ENCODE measurements at regions not wholly inside any gene's neighbourhood (a gene's known extent, or its start where the extent isn't known, plus 50 kb on each side); places are given as distances from the start of the nearest gene placed in this dataset.

DNA sequence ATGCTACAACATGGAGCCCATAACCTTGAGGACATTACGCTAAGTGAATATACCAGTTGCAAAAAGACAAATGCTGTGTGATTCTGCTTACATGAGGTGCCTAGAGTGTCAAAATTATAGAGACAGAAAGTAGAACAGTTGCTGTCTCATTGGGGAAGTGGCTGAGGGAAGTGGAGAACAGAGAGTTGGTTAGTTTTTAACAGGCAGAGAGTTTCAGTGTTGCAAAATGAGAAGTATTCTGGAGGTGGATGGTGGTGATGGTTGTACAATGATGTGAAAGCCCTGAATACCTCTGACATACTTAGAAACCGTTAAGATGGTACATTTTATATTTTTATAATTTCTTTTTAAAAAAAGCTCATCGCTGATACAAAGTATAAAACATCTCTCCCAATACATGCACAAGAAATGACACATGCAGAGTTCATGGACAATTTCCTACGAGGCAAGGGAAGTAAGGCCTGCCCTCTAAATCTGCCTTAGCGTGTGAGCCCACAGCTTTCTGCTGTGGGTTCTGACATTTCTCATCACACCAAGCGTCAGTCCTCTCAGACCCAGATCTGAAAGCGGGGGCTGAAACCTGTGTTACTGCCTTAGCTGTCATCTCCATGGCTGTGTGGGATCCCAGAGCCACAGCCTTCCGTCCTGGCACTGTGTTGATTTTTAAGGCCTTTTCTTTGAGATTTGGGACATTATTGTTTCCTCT is 126.0 kb downstream of the RNASET2 start:
- H3K9ac ChIP-seq (ENCODE audit: low read depth, low read length): no peak overlapping the region
- no peaks in the 10 kb centered on the region for H3K9me3 ChIP-seq (ENCODE audit: control insufficient read depth, insufficient read depth, low read length)
- no peaks in the 10 kb centered on the region for H3K4me1 ChIP-seq (ENCODE audit: insufficient read depth, low read length)
- H3K36me3 ChIP-seq (ENCODE audit: insufficient read depth, low read length): no peaks in the 10 kb centered on the region

DNA sequence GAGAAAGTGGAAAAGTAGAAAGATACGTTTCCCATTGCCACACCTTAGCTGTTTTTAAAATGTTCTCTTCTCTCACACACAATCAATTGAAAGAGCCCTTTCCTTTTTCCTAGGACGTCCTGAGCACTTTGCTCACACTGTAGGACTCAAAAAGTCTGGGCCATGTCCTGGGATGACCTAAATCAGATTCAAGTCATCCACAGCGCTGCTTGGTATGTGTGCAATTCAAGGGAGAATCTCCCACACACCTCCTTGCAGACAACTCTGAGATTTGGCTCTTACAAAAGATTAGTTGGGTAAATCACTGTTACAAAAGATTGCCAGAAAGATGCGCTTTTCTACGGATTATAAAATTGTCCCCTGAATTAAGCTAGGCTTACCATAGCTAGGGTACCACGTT is 130.1 kb downstream of the RNASET2 start:
- H3K4me1 ChIP-seq (ENCODE audit: insufficient read depth, low read length): no peaks in the 10 kb centered on the region
- no peaks in the 10 kb centered on the region for H3K36me3 ChIP-seq (ENCODE audit: insufficient read depth, low read length)
- no peaks in the 10 kb centered on the region for H3K9me3 ChIP-seq (ENCODE audit: control insufficient read depth, insufficient read depth, low read length)
- no peak overlapping the region for H3K9ac ChIP-seq (ENCODE audit: low read depth, low read length)

DNA sequence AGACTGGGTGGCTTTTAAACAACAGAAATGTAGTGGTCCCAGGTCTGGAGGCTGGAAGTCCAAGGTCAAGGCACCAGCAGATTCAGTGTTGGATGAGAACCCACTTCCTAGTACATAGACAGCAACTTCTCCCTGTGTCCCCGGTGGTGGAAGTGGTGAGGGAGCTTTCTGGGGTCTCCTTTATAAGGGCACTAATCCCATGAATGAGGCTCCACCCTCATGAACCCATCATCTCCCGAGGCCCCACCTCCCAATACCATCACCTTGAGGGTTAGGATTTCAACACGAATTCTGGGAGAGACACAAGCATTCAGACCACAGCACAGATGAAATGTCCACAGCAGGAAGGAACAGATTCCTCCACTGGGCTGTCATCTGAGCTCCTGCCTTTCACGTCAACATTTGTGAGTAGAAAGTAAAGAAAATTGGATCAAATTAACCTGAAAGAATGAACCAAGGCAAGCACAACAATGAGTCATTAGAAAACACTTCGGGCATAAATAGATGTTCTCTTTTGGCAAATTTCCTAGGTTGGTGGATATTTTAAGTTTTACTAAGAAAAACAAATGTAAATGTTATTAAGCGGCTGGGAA is 130.7 kb downstream of the RNASET2 start:
- Histone ChIP-seq H3K36me3 (ENCODE audit: insufficient read depth, low read length) (no peaks in the 10 kb centered on the region), H3K9me3 (ENCODE audit: control insufficient read depth, insufficient read depth, low read length) (no peaks in the 10 kb centered on the region), H3K9ac (ENCODE audit: low read depth, low read length) (no peak overlapping the region), H3K4me1 (ENCODE audit: insufficient read depth, low read length) (no peaks in the 10 kb centered on the region)

DNA sequence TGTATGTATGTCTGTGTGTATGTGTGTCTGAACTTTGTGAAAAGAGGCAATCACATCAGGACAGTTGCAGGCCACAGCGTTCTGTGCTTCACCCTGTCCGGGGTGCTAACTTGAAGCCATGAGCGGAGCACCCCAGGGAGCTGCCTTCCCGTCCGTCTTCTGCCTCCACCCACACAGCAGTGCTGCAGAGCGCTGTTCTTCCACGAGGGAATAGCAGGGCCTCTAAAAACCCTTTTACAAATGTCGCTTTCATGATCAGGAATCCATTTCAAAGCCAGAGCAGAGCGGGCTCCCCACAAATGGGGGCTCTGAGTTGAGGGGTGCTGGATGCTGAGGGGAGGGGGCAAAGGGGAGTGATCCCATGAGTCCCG is 131.5 kb downstream of the RNASET2 start:
- Histone ChIP-seq H3K4me1 (ENCODE audit: insufficient read depth, low read length) (no peaks in the 10 kb centered on the region), H3K9ac (ENCODE audit: low read depth, low read length) (no peak overlapping the region), H3K36me3 (ENCODE audit: insufficient read depth, low read length) (no peaks in the 10 kb centered on the region), H3K9me3 (ENCODE audit: control insufficient read depth, insufficient read depth, low read length) (no peaks in the 10 kb centered on the region)

DNA sequence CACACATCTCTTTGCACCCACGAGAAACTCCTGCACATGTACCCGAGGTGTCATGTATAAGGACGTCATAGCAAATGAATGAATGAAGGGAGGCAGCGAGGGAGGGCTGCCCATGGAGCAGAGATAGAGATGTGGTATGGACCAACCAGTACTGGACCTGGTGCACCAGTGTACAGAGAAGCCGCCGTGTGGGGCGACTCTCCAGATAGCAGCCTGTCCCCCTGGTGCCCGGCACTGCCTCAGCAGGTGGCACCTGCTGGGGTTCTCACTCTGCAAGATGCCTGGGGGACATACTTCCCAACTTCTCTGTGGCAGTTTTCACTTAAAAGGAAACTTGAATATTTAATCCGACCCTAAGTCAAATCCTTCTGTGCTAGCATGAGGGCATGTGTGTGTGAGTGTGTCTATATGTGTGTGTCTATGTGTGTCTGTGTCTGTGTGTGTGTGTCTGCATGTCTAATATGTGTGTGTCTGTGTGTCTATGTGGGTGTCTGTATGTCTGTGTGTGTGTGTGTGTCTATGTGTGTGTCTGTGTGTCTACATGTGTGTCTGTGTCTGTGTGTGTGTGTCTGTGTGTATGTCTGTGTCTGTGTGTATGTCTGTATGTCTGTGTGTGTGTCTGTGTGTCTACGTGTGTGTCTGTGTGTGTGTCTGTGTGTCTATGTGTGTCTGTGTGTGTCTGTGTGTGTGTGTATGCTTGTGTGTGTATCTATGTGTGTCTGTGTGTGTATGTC is 132.0 kb downstream of the RNASET2 start:
- H3K4me1 ChIP-seq (ENCODE audit: insufficient read depth, low read length): no peaks in the 10 kb centered on the region
- no peaks in the 10 kb centered on the region for H3K9me3 ChIP-seq (ENCODE audit: control insufficient read depth, insufficient read depth, low read length)
- H3K36me3 ChIP-seq (ENCODE audit: insufficient read depth, low read length): no peaks in the 10 kb centered on the region
- H3K9ac ChIP-seq (ENCODE audit: low read depth, low read length): no peak overlapping the region

DNA sequence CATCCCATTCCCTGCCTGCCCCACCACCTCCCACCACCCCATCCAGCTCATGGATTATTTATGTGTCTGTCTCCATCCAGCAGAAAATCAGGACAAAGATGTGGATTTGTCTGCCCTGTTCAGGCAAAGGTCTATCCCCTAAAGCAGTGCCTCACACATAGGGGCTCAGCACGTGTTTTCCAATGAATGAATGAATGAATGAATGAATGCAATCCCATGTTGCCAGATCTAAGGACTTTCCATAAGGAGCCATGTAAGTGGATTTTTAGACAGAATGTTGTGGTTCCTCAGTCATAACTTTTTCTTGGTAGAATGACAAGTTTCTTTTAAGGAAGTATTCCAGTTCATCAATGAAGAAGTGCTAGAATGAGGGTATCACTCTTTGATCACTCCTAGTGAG is 133.7 kb downstream of the RNASET2 start:
- Histone ChIP-seq H3K9ac (ENCODE audit: low read depth, low read length) (no peak overlapping the region), H3K9me3 (ENCODE audit: control insufficient read depth, insufficient read depth, low read length) (no peaks in the 10 kb centered on the region), H3K36me3 (ENCODE audit: insufficient read depth, low read length) (no peaks in the 10 kb centered on the region), H3K4me1 (ENCODE audit: insufficient read depth, low read length) (no peaks in the 10 kb centered on the region)

DNA sequence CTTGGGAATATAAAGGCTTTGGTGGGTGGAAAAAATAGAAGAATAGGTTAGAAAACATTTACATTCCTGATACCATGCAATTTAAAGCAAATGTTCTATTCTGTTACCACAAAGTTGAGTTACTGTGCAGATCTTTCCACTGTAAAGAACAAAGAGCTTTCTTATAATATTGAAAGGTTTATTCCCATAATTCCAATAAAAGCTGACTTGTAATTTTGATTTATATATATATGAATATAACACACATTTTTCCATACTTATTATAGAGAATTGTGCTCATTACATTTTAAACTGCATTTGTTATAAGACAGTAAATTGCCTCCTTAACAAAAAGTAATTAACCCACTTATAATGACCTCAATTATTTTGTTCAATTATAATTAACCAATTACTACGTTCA is 135.9 kb downstream of the RNASET2 start:
- Histone ChIP-seq H3K36me3 (ENCODE audit: insufficient read depth, low read length) (no peaks in the 10 kb centered on the region), H3K9me3 (ENCODE audit: control insufficient read depth, insufficient read depth, low read length) (no peaks in the 10 kb centered on the region), H3K4me1 (ENCODE audit: insufficient read depth, low read length) (no peaks in the 10 kb centered on the region), H3K9ac (ENCODE audit: low read depth, low read length) (no peak overlapping the region)

DNA sequence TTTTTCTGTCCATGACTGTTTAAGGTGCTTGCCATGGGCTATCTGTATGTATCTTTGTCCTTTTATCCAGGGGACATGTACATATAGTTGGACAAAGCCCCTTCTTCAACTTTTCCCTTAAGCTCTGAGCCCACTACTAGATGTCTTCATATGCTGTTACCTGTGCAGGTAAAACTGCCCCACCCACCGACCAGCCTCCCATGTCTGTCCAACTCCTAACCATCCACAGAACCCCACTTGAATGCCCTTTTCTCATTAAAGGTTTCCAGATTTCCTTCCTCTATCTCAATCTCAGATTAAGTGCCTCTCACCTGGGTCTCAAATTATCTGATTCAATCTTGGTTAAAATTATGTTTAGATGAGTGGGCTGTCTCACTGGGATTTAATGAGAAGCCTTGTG is 136.3 kb downstream of the RNASET2 start:
- no peaks in the 10 kb centered on the region for H3K36me3 ChIP-seq (ENCODE audit: insufficient read depth, low read length)
- no peaks in the 10 kb centered on the region for H3K4me1 ChIP-seq (ENCODE audit: insufficient read depth, low read length)
- no peak overlapping the region for H3K9ac ChIP-seq (ENCODE audit: low read depth, low read length)
- H3K9me3 ChIP-seq (ENCODE audit: control insufficient read depth, insufficient read depth, low read length): no peaks in the 10 kb centered on the region

DNA sequence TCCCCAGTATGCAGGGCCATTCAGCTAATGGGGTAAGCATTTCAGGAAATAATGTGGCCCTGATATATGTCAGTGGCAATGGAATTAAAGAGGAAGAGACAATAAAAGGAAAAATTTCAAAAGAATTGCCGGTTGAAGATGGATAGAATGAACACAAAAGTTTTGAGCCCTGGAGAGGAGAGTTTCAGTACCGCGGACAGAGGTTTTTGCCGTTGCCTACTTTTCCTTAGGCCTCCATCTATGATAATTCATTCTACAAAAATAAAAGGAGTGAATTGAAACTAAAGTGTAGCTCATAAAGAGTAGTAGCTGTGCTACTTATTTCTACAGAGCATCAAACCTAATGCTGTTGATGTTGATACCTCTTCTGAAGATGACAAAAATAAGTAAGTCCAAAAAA is 140.7 kb downstream of the RNASET2 start:
- H3K9ac ChIP-seq (ENCODE audit: low read depth, low read length): no peak overlapping the region
- H3K9me3 ChIP-seq (ENCODE audit: control insufficient read depth, insufficient read depth, low read length): no peaks in the 10 kb centered on the region
- no peaks in the 10 kb centered on the region for H3K4me1 ChIP-seq (ENCODE audit: insufficient read depth, low read length)
- H3K36me3 ChIP-seq (ENCODE audit: insufficient read depth, low read length): no peaks in the 10 kb centered on the region

DNA sequence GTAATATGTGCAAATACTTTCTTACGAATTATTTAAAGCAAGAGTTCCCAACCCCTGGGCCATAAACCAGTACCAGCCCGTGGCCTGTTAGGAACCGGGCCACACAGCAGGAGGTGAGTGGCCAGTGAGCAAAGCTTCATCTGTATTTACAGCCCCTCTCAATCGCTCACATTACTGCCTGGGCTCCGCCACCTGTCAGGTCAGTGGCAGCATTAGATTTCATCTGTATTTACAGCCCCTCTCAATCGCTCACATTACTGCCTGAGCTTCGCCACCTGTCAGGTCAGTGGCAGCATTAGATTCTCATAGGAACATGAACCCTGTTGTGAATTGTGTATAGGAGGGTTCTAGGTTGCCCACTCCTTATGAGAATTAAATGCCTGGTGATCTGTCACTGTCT is 142.0 kb downstream of the RNASET2 start:
- Histone ChIP-seq H3K9me3 (ENCODE audit: control insufficient read depth, insufficient read depth, low read length) (no peaks in the 10 kb centered on the region), H3K36me3 (ENCODE audit: insufficient read depth, low read length) (no peaks in the 10 kb centered on the region), H3K9ac (ENCODE audit: low read depth, low read length) (no peak overlapping the region), H3K4me1 (ENCODE audit: insufficient read depth, low read length) (no peaks in the 10 kb centered on the region)

DNA sequence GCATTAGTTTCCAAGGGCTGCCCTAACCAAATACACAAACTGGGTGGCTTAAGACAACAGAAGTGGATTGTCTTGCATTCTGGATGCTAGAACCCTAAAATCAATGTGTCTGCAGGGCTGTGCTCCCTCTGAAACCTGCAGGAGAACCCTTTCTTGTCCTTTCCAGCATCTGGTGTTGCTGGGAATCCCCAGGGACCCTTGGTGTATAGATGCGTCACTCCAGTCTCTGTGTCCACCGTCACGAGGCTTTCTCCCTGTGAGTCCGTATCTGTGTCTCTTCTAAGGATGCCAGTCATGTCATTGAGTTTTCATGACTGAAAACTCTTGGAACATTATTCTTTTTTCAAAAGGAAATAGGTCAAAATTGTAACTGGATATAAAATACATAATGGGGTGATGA is 142.9 kb downstream of the RNASET2 start:
- Histone ChIP-seq H3K9me3 (ENCODE audit: control insufficient read depth, insufficient read depth, low read length) (no peaks in the 10 kb centered on the region), H3K4me1 (ENCODE audit: insufficient read depth, low read length) (no peaks in the 10 kb centered on the region), H3K9ac (ENCODE audit: low read depth, low read length) (no peak overlapping the region), H3K36me3 (ENCODE audit: insufficient read depth, low read length) (no peaks in the 10 kb centered on the region)

DNA sequence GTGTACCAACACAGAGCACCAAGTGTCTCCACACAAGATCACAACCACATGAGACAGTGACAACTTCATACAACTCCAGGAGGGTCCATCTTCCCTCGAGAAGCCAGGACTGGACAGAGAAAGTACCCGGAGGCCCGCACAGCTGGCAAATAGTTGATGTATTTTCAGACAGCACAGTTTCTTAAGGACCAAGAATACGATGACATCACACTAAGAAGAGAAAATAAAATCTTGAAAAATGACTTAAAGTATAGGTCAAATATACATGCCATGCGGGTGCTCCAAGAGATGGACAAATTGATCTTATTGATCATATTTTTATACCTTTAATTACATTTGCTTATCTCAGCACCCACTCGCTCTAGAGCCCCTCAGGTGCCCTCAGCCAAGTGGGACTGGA is 145.5 kb downstream of the RNASET2 start:
- H3K9ac ChIP-seq (ENCODE audit: low read depth, low read length): no peak overlapping the region
- no peaks in the 10 kb centered on the region for H3K4me1 ChIP-seq (ENCODE audit: insufficient read depth, low read length)
- no peaks in the 10 kb centered on the region for H3K36me3 ChIP-seq (ENCODE audit: insufficient read depth, low read length)
- peaks cover 11% of the 10 kb centered on the region for H3K9me3 ChIP-seq (ENCODE audit: control insufficient read depth, insufficient read depth, low read length)

DNA sequence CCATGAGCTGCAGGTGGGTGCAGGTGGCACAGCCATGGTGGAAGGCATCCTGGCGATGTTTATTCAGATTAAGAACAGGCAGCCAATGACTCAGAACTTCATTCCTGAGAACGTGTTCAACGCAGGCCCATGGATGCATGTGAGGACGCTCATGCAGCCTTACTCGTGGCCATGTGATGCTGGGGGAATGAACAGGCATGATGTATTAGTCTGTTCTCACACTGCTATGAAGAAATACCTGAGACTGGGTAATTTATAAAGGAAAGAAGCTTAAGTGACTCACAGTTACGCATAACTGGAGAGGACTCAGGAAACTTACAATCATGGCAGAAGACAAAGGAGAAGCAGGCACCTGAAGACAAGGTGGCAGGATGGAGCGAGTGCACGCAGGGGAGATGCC is 146.6 kb downstream of the RNASET2 start:
- Histone ChIP-seq H3K36me3 (ENCODE audit: insufficient read depth, low read length) (no peaks in the 10 kb centered on the region), H3K4me1 (ENCODE audit: insufficient read depth, low read length) (no peaks in the 10 kb centered on the region), H3K9ac (ENCODE audit: low read depth, low read length) (no peak overlapping the region), H3K9me3 (ENCODE audit: control insufficient read depth, insufficient read depth, low read length) (peaks cover 11% of the 10 kb centered on the region)

DNA sequence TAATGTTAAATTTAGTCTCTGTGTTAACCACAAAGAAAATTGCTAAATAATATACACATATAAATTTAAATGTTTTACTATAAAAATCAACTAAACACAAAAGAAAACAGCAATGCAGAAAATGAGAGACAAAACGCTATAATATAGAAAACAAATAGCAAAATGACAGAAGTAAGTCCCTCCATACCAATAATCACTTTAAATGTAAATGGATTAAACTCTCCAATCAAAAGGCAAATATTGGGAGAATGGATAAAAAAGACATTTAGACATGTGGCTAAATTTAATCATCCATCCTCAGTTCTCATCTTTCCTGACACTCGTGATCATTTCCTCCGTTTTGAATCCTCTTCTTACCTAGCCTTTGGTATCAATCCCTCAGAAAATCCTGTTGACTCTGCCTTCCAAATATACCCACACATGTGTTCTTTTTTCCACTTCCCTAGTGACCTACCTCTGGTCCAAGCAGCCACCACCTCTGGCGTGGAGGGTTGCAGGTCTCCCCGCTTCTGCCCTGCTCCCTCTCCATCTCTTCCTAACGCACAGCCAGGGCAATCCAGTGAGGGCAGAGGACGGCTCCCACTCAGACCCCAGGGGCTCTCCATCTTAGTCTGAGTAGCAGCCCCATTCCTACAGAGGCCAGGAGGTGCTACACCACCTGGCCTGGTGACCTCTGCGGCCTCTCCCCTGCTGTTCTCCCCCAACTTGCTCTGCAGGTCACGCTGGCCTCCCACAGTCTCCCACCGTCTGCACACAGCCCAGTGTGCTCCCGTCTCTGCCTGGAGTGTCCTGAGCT is 149.2 kb downstream of the RNASET2 start:
- Histone ChIP-seq H3K9me3 (ENCODE audit: control insufficient read depth, insufficient read depth, low read length) (peaks cover 11% of the 10 kb centered on the region), H3K4me1 (ENCODE audit: insufficient read depth, low read length) (no peaks in the 10 kb centered on the region), H3K36me3 (ENCODE audit: insufficient read depth, low read length) (no peaks in the 10 kb centered on the region), H3K9ac (ENCODE audit: low read depth, low read length) (no peak overlapping the region)
